IMR-90 (cell line): ENCODE measurements at regions not wholly inside any gene's neighbourhood (a gene's known extent, or its start where the extent isn't known, plus 50 kb on each side); places are given as distances from the start of the nearest gene placed in this dataset.

Experiments used
- ATAC-seq: fragments of 200-7000 bp; cut with Tn5 transposase; 2 replicates; pipeline ENCODE4 v1.9.1; 2020; ENCODE audit warnings: low read depth, mild to moderate bottlenecking, moderate library complexity
- BruUV-seq: library from RNA; stranded (reverse); fragments of 400-500 nt; replicated peaks from 2 replicates; lab custom pipeline; 2021; lab: Mats Ljungman, UMichigan
- CTCF ChIA-PET: fragments of 300-600 bp; formaldehyde crosslinking; extraction: SDS; loops from one replicate; lab custom pipeline; 2021; ENCODE audit warnings: antibody characterized with exemption; lab: Yijun Ruan, JAX
- POLR2A ChIA-PET: fragments of 300-600 bp; sonication (Branson Sonifier 250); formaldehyde crosslinking; loops from one replicate; lab custom pipeline; 2022; ENCODE audit warnings: antibody characterized with exemption; ENCODE audit not compliant: unreplicated experiment; lab: Charles Lee
- DNase-seq: peaks from one replicate; pipeline ENCODE4 v3.0.0; 2013
- H2AFZ ChIP-seq: replicated peaks from 2 replicates; pipeline ENCODE3; 2013; ENCODE audit warnings: low read length, mild to moderate bottlenecking; ENCODE audit not compliant: poor library complexity
- H2AK5ac ChIP-seq: 2 replicates; pipeline ENCODE4 v1.6.1; 2013; ENCODE audit warnings: low read depth, low read length, inconsistent platforms
- H2AK9ac ChIP-seq: replicated peaks from 2 replicates; pipeline ENCODE3; 2013; ENCODE audit warnings: mild to moderate bottlenecking, low read depth, low read length, moderate library complexity; ENCODE audit not compliant: poor library complexity
- H2BK120ac ChIP-seq: 2 replicates; pipeline ENCODE4 v1.6.1; 2013; ENCODE audit warnings: low read depth, low read length, inconsistent platforms
- H2BK15ac ChIP-seq: 3 replicates; pipeline ENCODE4 v1.6.1; 2013; ENCODE audit warnings: low read depth, low read length, inconsistent platforms
- H2BK20ac ChIP-seq: 2 replicates; pipeline ENCODE4 v1.6.1; 2013; ENCODE audit warnings: low read depth, mild to moderate bottlenecking, inconsistent platforms, low read length, moderate library complexity
- H2BK5ac ChIP-seq: 2 replicates; pipeline ENCODE4 v1.6.1; 2013; ENCODE audit warnings: mild to moderate bottlenecking, low read depth, low read length, inconsistent platforms; ENCODE audit not compliant: poor library complexity, severe bottlenecking
- H3K14ac ChIP-seq: replicated peaks from 2 replicates; pipeline ENCODE4 v1.6.1; 2013; ENCODE audit warnings: low read depth, low read length, inconsistent platforms
- H3K18ac ChIP-seq: 2 replicates; pipeline ENCODE4 v1.6.1; 2013; ENCODE audit warnings: low read depth, low read length, control low read depth
- H3K23ac ChIP-seq: 2 replicates; pipeline ENCODE4 v1.6.1; 2013; ENCODE audit warnings: low read depth, low read length, inconsistent platforms
- H3K27ac ChIP-seq: 2 replicates; pipeline ENCODE4 v1.5.1; 2013; ENCODE audit warnings: mild to moderate bottlenecking, control low read depth, low read length; ENCODE audit not compliant: insufficient read depth
- H3K27me3 ChIP-seq: 2 replicates; pipeline ENCODE4 v1.6.1; 2013; ENCODE audit warnings: low read length; ENCODE audit not compliant: control insufficient read depth, insufficient read depth
- H3K36me3 ChIP-seq: 2 replicates; pipeline ENCODE4 v1.6.1; 2013; ENCODE audit warnings: low read length, mixed read lengths; ENCODE audit not compliant: control insufficient read depth, insufficient read depth
- H3K4ac ChIP-seq: 2 replicates; pipeline ENCODE4 v1.6.1; 2013; ENCODE audit warnings: low read depth, low read length, inconsistent platforms
- H3K4me1 ChIP-seq: 2 replicates; pipeline ENCODE4 v1.6.1; 2013; ENCODE audit warnings: low read length, mixed read lengths; ENCODE audit not compliant: control insufficient read depth, insufficient read depth
- H3K4me2 ChIP-seq: 2 replicates; pipeline ENCODE4 v1.6.1; 2013; ENCODE audit warnings: low read depth, mild to moderate bottlenecking, control low read depth, low read length, moderate library complexity
- H3K4me3 ChIP-seq: 2 replicates; pipeline ENCODE4 v1.5.1; 2013; ENCODE audit warnings: low read depth, mild to moderate bottlenecking, control low read depth, low read length, moderate library complexity; ENCODE audit not compliant: insufficient read depth
- H3K56ac ChIP-seq: 2 replicates; pipeline ENCODE4 v1.6.1; 2013; ENCODE audit warnings: low read length, inconsistent platforms; ENCODE audit not compliant: insufficient read depth; ENCODE audit errors: extremely low read depth
- H3K79me1 ChIP-seq, 2 experiments: 2 replicates each; pipeline ENCODE4 v1.6.1; 2013; ENCODE audit warnings: low read length in 2 of 2, inconsistent platforms in 1 of 2, low read depth in 1 of 2
- H3K9ac ChIP-seq: 2 replicates; pipeline ENCODE4 v1.6.1; 2013; ENCODE audit warnings: low read depth, low read length, control low read depth
- H3K9me1 ChIP-seq: 2 replicates; pipeline ENCODE4 v1.6.1; 2013; ENCODE audit warnings: low read length, inconsistent platforms; ENCODE audit not compliant: insufficient read depth
- H3K9me3 ChIP-seq: 2 replicates; pipeline ENCODE4 v1.6.1; 2013; ENCODE audit warnings: low read length; ENCODE audit not compliant: control insufficient read depth, insufficient read depth
- H4K20me1 ChIP-seq: 2 replicates; pipeline ENCODE4 v1.6.1; 2013; ENCODE audit warnings: low read length, inconsistent platforms; ENCODE audit not compliant: insufficient read depth
- H4K5ac ChIP-seq: 2 replicates; pipeline ENCODE4 v1.6.1; 2013; ENCODE audit warnings: mild to moderate bottlenecking, low read depth, low read length, control low read depth
- H4K8ac ChIP-seq, 2 experiments: 2 replicates each; pipeline ENCODE4 v1.6.1; 2013; ENCODE audit warnings: low read depth in 2 of 2, low read length in 2 of 2, control low read depth in 1 of 2, inconsistent platforms in 1 of 2
- H4K91ac ChIP-seq: 2 replicates; pipeline ENCODE4 v1.6.1; 2013; ENCODE audit warnings: low read depth, low read length, inconsistent platforms; ENCODE audit not compliant: insufficient read depth
- BHLHE40 ChIP-seq: fragments of 150-350 bp; IDR thresholded peaks from 2 replicates; pipeline ENCODE4 v1.6.1; 2016; ENCODE audit warnings: mild to moderate bottlenecking, low read depth, low read length
- CEBPB ChIP-seq: IDR thresholded peaks from 2 replicates; pipeline ENCODE4 v1.6.1; 2012; ENCODE audit warnings: low read depth, low read length, improper control_type of control experiment
- CHD1 ChIP-seq: IDR thresholded peaks from 2 replicates; pipeline ENCODE4 v1.6.1; 2012; ENCODE audit warnings: low read depth, low read length, improper control_type of control experiment
- FOS ChIP-seq: fragments of 150-350 bp; IDR thresholded peaks from 2 replicates; pipeline ENCODE4 v1.6.1; 2016; ENCODE audit warnings: low read depth, low read length
- MAFK ChIP-seq: IDR thresholded peaks from 2 replicates; pipeline ENCODE4 v1.6.1; 2012; ENCODE audit warnings: low read depth, low read length, improper control_type of control experiment
- MAZ ChIP-seq: IDR thresholded peaks from 2 replicates; pipeline ENCODE4 v1.6.1; 2012; ENCODE audit warnings: low read depth, mild to moderate bottlenecking, low read length, improper control_type of control experiment, moderate library complexity, borderline replicate concordance
- MXI1 ChIP-seq: IDR thresholded peaks from 2 replicates; pipeline ENCODE4 v1.6.1; 2012; ENCODE audit warnings: low read depth, mild to moderate bottlenecking, low read length, moderate library complexity, borderline replicate concordance
- NFE2L2 ChIP-seq: fragments of 150-350 bp; IDR thresholded peaks from 2 replicates; pipeline ENCODE4 v1.6.1; 2016; ENCODE audit warnings: low read depth, mild to moderate bottlenecking, low read length
- POLR2A ChIP-seq: IDR thresholded peaks from 2 replicates; pipeline ENCODE4 v1.6.1; 2012; ENCODE audit warnings: mild to moderate bottlenecking, low read depth, low read length
- RAD21 ChIP-seq: IDR thresholded peaks from 2 replicates; pipeline ENCODE4 v1.6.1; 2012; ENCODE audit warnings: low read length, improper control_type of control experiment
- RCOR1 ChIP-seq: IDR thresholded peaks from 2 replicates; pipeline ENCODE4 v1.6.1; 2012; ENCODE audit warnings: mild to moderate bottlenecking, low read length, improper control_type of control experiment; ENCODE audit not compliant: insufficient replicate concordance
- RFX5 ChIP-seq: IDR thresholded peaks from 2 replicates; pipeline ENCODE4 v1.8.0; 2012; ENCODE audit warnings: low read depth, mild to moderate bottlenecking, low read length, moderate library complexity
- SMC3 ChIP-seq: fragments of 150-350 bp; IDR thresholded peaks from 2 replicates; pipeline ENCODE4 v1.6.1; 2016; ENCODE audit warnings: low read depth, mild to moderate bottlenecking, antibody characterized with exemption, low read length, moderate library complexity
- USF2 ChIP-seq: fragments of 150-350 bp; IDR thresholded peaks from 2 replicates; pipeline ENCODE4 v1.6.1; 2017; ENCODE audit warnings: mild to moderate bottlenecking, antibody characterized with exemption, low read length, low read depth
- WGBS, 2 experiments: methylation state at CpG; one replicate each; pipeline versions ENCODE4 v1.1.5 to v1.1.7; 2013; ENCODE audit warnings: missing lambda C conversion rate in 2 of 2; ENCODE audit not compliant: insufficient read length in 1 of 2; ENCODE audit errors: extremely low coverage in 2 of 2; 5-methylcytosine and 5-hydroxymethylcytosine counted together
- dilution Hi-C: fragments of 300-500 bp; cut with HindIII; formaldehyde crosslinking; loops from one replicate; pipeline ENCODE4 v1.14.3; 2018; ENCODE audit warnings: low sequenced_read_pairs; ENCODE audit not compliant: unreplicated experiment
- in situ Hi-C: fragments of 300-500 bp; cut with MboI; formaldehyde crosslinking; loops from 3 replicates; pipeline ENCODE4 v1.14.3; 2019; ENCODE audit warnings: low sequenced_read_pairs, inconsistent platforms, mixed read lengths
- intact Hi-C: fragments of 100-400 bp; cut with micrococcal nuclease; formaldehyde crosslinking; loops from 2 replicates; pipeline ENCODE4 v1.10.0; 2022
- TF ChIP-seq, protein P1 (sequence below): conservative IDR thresholded peaks from 2 replicates; pipeline ENCODE4 v1.5.1; 2012; ENCODE audit warnings: mild to moderate bottlenecking, low read depth, low read length, improper control_type of control experiment
- TF ChIP-seq, protein P2 (sequence below): fragments of 150-350 bp; IDR thresholded peaks from 2 replicates; pipeline ENCODE4 v1.6.1; 2016; ENCODE audit warnings: low read depth, mild to moderate bottlenecking, low read length, moderate library complexity, borderline replicate concordance

DNA sequence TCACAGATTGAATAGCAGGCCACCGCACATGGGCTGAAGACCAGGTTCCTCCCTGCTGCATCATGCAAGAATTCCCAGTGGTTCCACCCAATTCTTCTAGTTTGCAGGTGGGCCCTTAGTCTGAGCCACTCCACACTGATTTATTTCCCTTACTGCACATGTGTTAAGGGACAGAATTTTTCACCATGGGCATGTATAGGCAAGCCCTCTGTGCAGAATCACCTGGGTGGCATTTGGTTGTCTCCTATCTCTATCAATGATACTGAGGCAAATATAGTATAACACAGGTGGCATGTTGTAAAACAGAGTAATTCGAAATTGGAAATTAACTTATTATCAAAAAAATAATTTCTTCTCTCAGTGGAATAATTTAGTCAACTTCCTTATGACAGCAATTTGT is 1892.4 kb downstream of the NCAM2 start:
- H3K14ac ChIP-seq = no peak overlapping the region
- H2BK120ac ChIP-seq = no peak overlapping the region
- no peak overlapping the region for H3K18ac ChIP-seq
- TF ChIP-seq BHLHE40 = no peak
- no peak for TF ChIP-seq CEBPB
- TF ChIP-seq RAD21 = no peak
- no peak for TF ChIP-seq POLR2A
- TF ChIP-seq MAFK = no peak
- no peak for TF ChIP-seq MXI1
- TF ChIP-seq SMC3 = no peak
- no peak for TF ChIP-seq CHD1
- TF ChIP-seq, protein P1, sequence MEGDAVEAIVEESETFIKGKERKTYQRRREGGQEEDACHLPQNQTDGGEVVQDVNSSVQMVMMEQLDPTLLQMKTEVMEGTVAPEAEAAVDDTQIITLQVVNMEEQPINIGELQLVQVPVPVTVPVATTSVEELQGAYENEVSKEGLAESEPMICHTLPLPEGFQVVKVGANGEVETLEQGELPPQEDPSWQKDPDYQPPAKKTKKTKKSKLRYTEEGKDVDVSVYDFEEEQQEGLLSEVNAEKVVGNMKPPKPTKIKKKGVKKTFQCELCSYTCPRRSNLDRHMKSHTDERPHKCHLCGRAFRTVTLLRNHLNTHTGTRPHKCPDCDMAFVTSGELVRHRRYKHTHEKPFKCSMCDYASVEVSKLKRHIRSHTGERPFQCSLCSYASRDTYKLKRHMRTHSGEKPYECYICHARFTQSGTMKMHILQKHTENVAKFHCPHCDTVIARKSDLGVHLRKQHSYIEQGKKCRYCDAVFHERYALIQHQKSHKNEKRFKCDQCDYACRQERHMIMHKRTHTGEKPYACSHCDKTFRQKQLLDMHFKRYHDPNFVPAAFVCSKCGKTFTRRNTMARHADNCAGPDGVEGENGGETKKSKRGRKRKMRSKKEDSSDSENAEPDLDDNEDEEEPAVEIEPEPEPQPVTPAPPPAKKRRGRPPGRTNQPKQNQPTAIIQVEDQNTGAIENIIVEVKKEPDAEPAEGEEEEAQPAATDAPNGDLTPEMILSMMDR = no peak
- no peak for TF ChIP-seq NFE2L2
- TF ChIP-seq FOS = no peak
- no peak for TF ChIP-seq RFX5
- TF ChIP-seq, protein P2, sequence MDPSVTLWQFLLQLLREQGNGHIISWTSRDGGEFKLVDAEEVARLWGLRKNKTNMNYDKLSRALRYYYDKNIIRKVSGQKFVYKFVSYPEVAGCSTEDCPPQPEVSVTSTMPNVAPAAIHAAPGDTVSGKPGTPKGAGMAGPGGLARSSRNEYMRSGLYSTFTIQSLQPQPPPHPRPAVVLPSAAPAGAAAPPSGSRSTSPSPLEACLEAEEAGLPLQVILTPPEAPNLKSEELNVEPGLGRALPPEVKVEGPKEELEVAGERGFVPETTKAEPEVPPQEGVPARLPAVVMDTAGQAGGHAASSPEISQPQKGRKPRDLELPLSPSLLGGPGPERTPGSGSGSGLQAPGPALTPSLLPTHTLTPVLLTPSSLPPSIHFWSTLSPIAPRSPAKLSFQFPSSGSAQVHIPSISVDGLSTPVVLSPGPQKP = no peak
- no peak for TF ChIP-seq USF2
- TF ChIP-seq RCOR1 = no peak
- no peak for TF ChIP-seq MAZ
- H3K79me1 ChIP-seq = no peaks in the 10 kb centered on the region
- no peak overlapping the region for H3K27ac ChIP-seq
- H4K20me1 ChIP-seq = no peaks in the 10 kb centered on the region
- no peaks in the 10 kb centered on the region for H3K9me1 ChIP-seq
- ChIA-PET CTCF (no interaction called here), POLR2A (interaction anchor here (0.6 kb wide), 1 partner anchor 10 kb away, joined by 3 read pairs; no protein-coding TSS in a partner anchor)
- DNase-seq (no peak), ATAC-seq (no peak)
- no peak overlapping the region for H2BK15ac ChIP-seq
- H3K23ac ChIP-seq = no peak overlapping the region
- H3K36me3 ChIP-seq = no peaks in the 10 kb centered on the region
- no peaks in the 10 kb centered on the region for H3K27me3 ChIP-seq
- no peak overlapping the region for H2AFZ ChIP-seq
- no peak overlapping the region for H2AK9ac ChIP-seq
- no peak overlapping the region for H4K5ac ChIP-seq
- peaks cover 2% of the 10 kb centered on the region; the same call in 1 of the 2 replicates for H3K9me3 ChIP-seq
- WGBS, 2 experiments = no CpG with 5 or more reads among the region's 2 CpGs
- no peak overlapping the region for H3K4ac ChIP-seq
- no peak overlapping the region for H4K8ac ChIP-seq
- H3K4me2 ChIP-seq = no peak overlapping the region
- no peak overlapping the region for H3K9ac ChIP-seq
- H2BK5ac ChIP-seq = no peak overlapping the region
- H2AK5ac ChIP-seq = no peak overlapping the region
- no TSS peak for BruUV-seq
- no peaks in the 10 kb centered on the region for H3K4me1 ChIP-seq
- H2BK20ac ChIP-seq = no peak overlapping the region
- dilution Hi-C loops = no loop called here
- H4K91ac ChIP-seq = no peak overlapping the region
- intact Hi-C loops = no loop called here
- in situ Hi-C loops = loop anchor here (25.0 kb wide), 1 partner anchor 103 kb away; no protein-coding TSS in a partner anchor
- no peak overlapping the region for H3K56ac ChIP-seq
- H3K4me3 ChIP-seq = no peak overlapping the region
